ENCODE measurements at regions not wholly inside any gene's neighbourhood (a gene's known extent, or its start where the extent isn't known, plus 50 kb on each side); places are given as distances from the start of the nearest gene placed in this dataset.

GRCh38 chr14:97415907-97416306 is 618.7 kb downstream of the VRK1 start:
- TF ChIP-seq CTCF (IDR thresholded peaks at IDR 0.05; ENCODE audit: extremely low read depth in 1 of 2, insufficient read depth in 1 of 2, low read depth in 1 of 2, low read length in 2 of 2) (no peak), POLR2A (IDR thresholded peaks at IDR 0.05; ENCODE audit: low read depth, low read length) (no peak), EZH2 (IDR thresholded peaks at IDR 0.05; ENCODE audit: borderline replicate concordance, low read depth, low read length, severe bottlenecking) (no peak), FOS (IDR thresholded peaks at IDR 0.05; ENCODE audit: borderline replicate concordance, insufficient read depth, low read length) (no peak), POLR2AphosphoS5 (IDR thresholded peaks at IDR 0.05; ENCODE audit: insufficient read depth, low read depth, low read length) (no peak)
- TF ChIP-seq, protein P1, sequence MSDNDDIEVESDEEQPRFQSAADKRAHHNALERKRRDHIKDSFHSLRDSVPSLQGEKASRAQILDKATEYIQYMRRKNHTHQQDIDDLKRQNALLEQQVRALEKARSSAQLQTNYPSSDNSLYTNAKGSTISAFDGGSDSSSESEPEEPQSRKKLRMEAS (IDR thresholded peaks at IDR 0.05; ENCODE audit: insufficient read depth, insufficient read length): no peak
